Adrenal gland (tissue), 5 donors: ENCODE measurements at regions not wholly inside any gene's neighbourhood (a gene's known extent, or its start where the extent isn't known, plus 50 kb on each side); places are given as distances from the start of the nearest gene placed in this dataset.

Source experiments
- CTCF ChIP-seq, 6 experiments: fragments of 450-650 bp in 4 of 6; fragments of 200-600 bp in 2 of 6; sonication (generic) in 1 of 6; IDR thresholded peaks; 1 replicate in 5 of 6; 2 replicates in 1 of 6; pipeline versions ENCODE4 v1.5.1 to v1.8.0; 2016 to 2021; ENCODE audit warnings: antibody characterized with exemption in 6 of 6, mild to moderate bottlenecking in 2 of 6, moderate library complexity in 1 of 6
- POLR2A ChIP-seq, 2 donors: fragments of 450-650 bp; IDR thresholded peaks; one replicate each; pipeline ENCODE4 v1.6.1; 2017; ENCODE audit warnings: antibody characterized with exemption in 2 of 2, mild to moderate bottlenecking in 2 of 2, moderate library complexity in 1 of 2
- donor health status: DM: no; HTN: no; CAD: no.

- no peak for TF ChIP-seq CTCF (IDR thresholded peaks at IDR 0.05)
- no peak for TF ChIP-seq POLR2A (IDR thresholded peaks at IDR 0.05)
These were observed 58.4 kb upstream of the TSPAN5 start for GRCh38 chr4:98716796-98717195.
